H7 (cell line): ENCODE measurements at regions not wholly inside any gene's neighbourhood (a gene's known extent, or its start where the extent isn't known, plus 50 kb on each side); places are given as distances from the start of the nearest gene placed in this dataset.

Experiments
- DNase-seq: peaks from one replicate; pipeline ENCODE4 v3.0.0; 2012
- H3K27me3 ChIP-seq: 2 replicates; pipeline ENCODE4 v1.6.0; 2011; ENCODE audit warnings: mild to moderate bottlenecking, low read length; ENCODE audit not compliant: control insufficient read depth, insufficient read depth
- H3K36me3 ChIP-seq: replicated peaks from 2 replicates; pipeline ENCODE4 v1.5.1; 2011; ENCODE audit warnings: low read length; ENCODE audit not compliant: control insufficient read depth, insufficient read depth
- H3K4me3 ChIP-seq: 2 replicates; pipeline ENCODE4 v1.5.1; 2011; ENCODE audit warnings: low read depth, mild to moderate bottlenecking, control low read depth, low read length, moderate library complexity; ENCODE audit not compliant: insufficient read depth

- H3K4me3 ChIP-seq, result no peak overlapping the region
- no peaks in the 10 kb centered on the region for H3K27me3 ChIP-seq
- H3K36me3 ChIP-seq, result no peaks in the 10 kb centered on the region
- no peak for DNase-seq
Measured at GRCh38 chr5:169435506-169436229, 134.7 kb upstream of the SLIT3 start.

GRCh38 chr5:169433221-169433651, 132.3 kb upstream of the SLIT3 start:
- Histone ChIP-seq H3K4me3 (no peak overlapping the region), H3K27me3 (no peaks in the 10 kb centered on the region), H3K36me3 (no peaks in the 10 kb centered on the region)
- no peak for DNase-seq

GRCh38 chr5:169431386-169431785, 130.4 kb upstream of the SLIT3 start:
- H3K36me3 ChIP-seq, result no peaks in the 10 kb centered on the region
- no peak for DNase-seq

GRCh38 chr5:169430671-169431070, 129.7 kb upstream of the SLIT3 start:
- Histone ChIP-seq H3K27me3 (no peaks in the 10 kb centered on the region), H3K4me3 (no peak overlapping the region), H3K36me3 (no peaks in the 10 kb centered on the region)
- DNase-seq, result no peak

More at GRCh38 chr5:169431386-169431785, 130.4 kb upstream of the SLIT3 start:
- H3K4me3 ChIP-seq, result no peak overlapping the region
- H3K27me3 ChIP-seq, result no peaks in the 10 kb centered on the region

GRCh38 chr5:169429044-169429443, 128.1 kb upstream of the SLIT3 start:
- no peak for DNase-seq
- Histone ChIP-seq H3K27me3 (no peaks in the 10 kb centered on the region), H3K4me3 (no peak overlapping the region), H3K36me3 (no peaks in the 10 kb centered on the region)

- no peaks in the 10 kb centered on the region for H3K27me3 ChIP-seq
- H3K4me3 ChIP-seq, result no peak overlapping the region
- peak; percentile 12 for DNase-seq
- H3K36me3 ChIP-seq, result no peaks in the 10 kb centered on the region
Measured at GRCh38 chr5:169426784-169427183, 125.8 kb upstream of the SLIT3 start.

- H3K4me3 ChIP-seq, result no peak overlapping the region
- no peaks in the 10 kb centered on the region for H3K27me3 ChIP-seq
- H3K36me3 ChIP-seq, result no peaks in the 10 kb centered on the region
- no peak for DNase-seq
Measured at GRCh38 chr5:169424670-169425378, 123.9 kb upstream of the SLIT3 start.

- H3K4me3 ChIP-seq, result no peak overlapping the region
- H3K27me3 ChIP-seq, result no peaks in the 10 kb centered on the region
- DNase-seq, result no peak
- no peaks in the 10 kb centered on the region for H3K36me3 ChIP-seq
Measured at GRCh38 chr5:169424279-169424655, 123.3 kb upstream of the SLIT3 start.

- no peak for DNase-seq
- no peaks in the 10 kb centered on the region for H3K27me3 ChIP-seq
Measured at GRCh38 chr5:169423580-169424278, 122.8 kb upstream of the SLIT3 start.

GRCh38 chr5:169422087-169422486, 121.1 kb upstream of the SLIT3 start:
- H3K4me3 ChIP-seq, result no peak overlapping the region
- DNase-seq, result no peak
- H3K27me3 ChIP-seq, result no peaks in the 10 kb centered on the region

More at GRCh38 chr5:169423580-169424278, 122.8 kb upstream of the SLIT3 start:
- Histone ChIP-seq H3K36me3 (no peaks in the 10 kb centered on the region), H3K4me3 (no peak overlapping the region)

GRCh38 chr5:169421677-169422076, 120.7 kb upstream of the SLIT3 start:
- DNase-seq, result no peak
- no peak overlapping the region for H3K4me3 ChIP-seq
- H3K36me3 ChIP-seq, result no peaks in the 10 kb centered on the region
- no peaks in the 10 kb centered on the region for H3K27me3 ChIP-seq

More at GRCh38 chr5:169422087-169422486, 121.1 kb upstream of the SLIT3 start:
- no peaks in the 10 kb centered on the region for H3K36me3 ChIP-seq

GRCh38 chr5:169417676-169418075, 116.7 kb upstream of the SLIT3 start:
- no peak overlapping the region for H3K4me3 ChIP-seq
- no peaks in the 10 kb centered on the region for H3K27me3 ChIP-seq
- H3K36me3 ChIP-seq, result no peaks in the 10 kb centered on the region
- no peak for DNase-seq

GRCh38 chr5:169416583-169417196, 115.8 kb upstream of the SLIT3 start:
- H3K27me3 ChIP-seq, result no peaks in the 10 kb centered on the region
- DNase-seq, result no peak
- H3K36me3 ChIP-seq, result no peaks in the 10 kb centered on the region
- no peak overlapping the region for H3K4me3 ChIP-seq

GRCh38 chr5:169415948-169416347, 115.0 kb upstream of the SLIT3 start:
- Histone ChIP-seq H3K36me3 (no peaks in the 10 kb centered on the region), H3K27me3 (no peaks in the 10 kb centered on the region), H3K4me3 (no peak overlapping the region)
- no peak for DNase-seq
